Tibial nerve (tissue), 4 donors: ENCODE measurements at regions not wholly inside any gene's neighbourhood (a gene's known extent, or its start where the extent isn't known, plus 50 kb on each side); places are given as distances from the start of the nearest gene placed in this dataset.
"Not testable (repeated sequence)": the region's sequence is repeated elsewhere in the genome, so short reads cannot be mapped to it uniquely, and the experiment has no call there.

Experiments
- DNase-seq, 2 donors: peaks; one replicate each; pipeline ENCODE4 v3.0.0-alpha.2; 2019; ENCODE audit warnings: low spot score in 2 of 2
- H3K27ac ChIP-seq, 4 donors: fragments of 200-600 bp; sonication (generic) in 3 of 4; one replicate each; pipeline ENCODE4 v1.5.1; 2017 to 2019; ENCODE audit warnings: mild to moderate bottlenecking in 1 of 4
- H3K27me3 ChIP-seq, 2 donors: fragments of 200-600 bp; sonication (generic) in 1 of 2; one replicate each; pipeline versions ENCODE4 v1.5.1 to v1.6.0; 2017 to 2019
- H3K36me3 ChIP-seq, 3 donors: fragments of 200-600 bp; sonication (generic); one replicate each; pipeline ENCODE4 v1.5.1; 2018 to 2019
- H3K4me1 ChIP-seq, 4 donors: fragments of 200-600 bp; sonication (generic) in 3 of 4; one replicate each; pipeline ENCODE4 v1.5.1; 2017 to 2019
- H3K4me3 ChIP-seq, 4 donors: fragments of 200-600 bp; sonication (generic) in 3 of 4; one replicate each; pipeline ENCODE4 v1.5.1; 2017 to 2019; ENCODE audit warnings: mild to moderate bottlenecking in 1 of 4, moderate library complexity in 1 of 4
- H3K9me3 ChIP-seq, 4 donors: fragments of 200-600 bp; sonication (generic) in 3 of 4; one replicate each; pipeline ENCODE4 v1.5.1; 2017 to 2019
- EP300 ChIP-seq, 2 donors: sonication (generic); formaldehyde crosslinking; IDR thresholded peaks; one replicate each; pipeline ENCODE4 v1.6.1; 2017; ENCODE audit warnings: antibody characterized with exemption in 2 of 2, mild to moderate bottlenecking in 1 of 2
- POLR2A ChIP-seq, 2 donors: fragments of 450-650 bp; IDR thresholded peaks; one replicate each; pipeline ENCODE4 v1.6.1; 2017; ENCODE audit warnings: antibody characterized with exemption in 2 of 2, mild to moderate bottlenecking in 2 of 2, moderate library complexity in 2 of 2
- WGBS, 2 donors: methylation state at CpG; one replicate each; pipeline ENCODE4 v1.1.5; 2018; 5-methylcytosine and 5-hydroxymethylcytosine counted together
- TF ChIP-seq, protein P1 (sequence below), 5 experiments: fragments of 200-600 bp in 3 of 5; fragments of 450-650 bp in 2 of 5; sonication (generic) in 3 of 5; IDR thresholded peaks; one replicate each; pipeline ENCODE4 v1.5.1; 2016 to 2019; ENCODE audit warnings: antibody characterized with exemption in 5 of 5, mild to moderate bottlenecking in 3 of 5, moderate library complexity in 2 of 5

DNA sequence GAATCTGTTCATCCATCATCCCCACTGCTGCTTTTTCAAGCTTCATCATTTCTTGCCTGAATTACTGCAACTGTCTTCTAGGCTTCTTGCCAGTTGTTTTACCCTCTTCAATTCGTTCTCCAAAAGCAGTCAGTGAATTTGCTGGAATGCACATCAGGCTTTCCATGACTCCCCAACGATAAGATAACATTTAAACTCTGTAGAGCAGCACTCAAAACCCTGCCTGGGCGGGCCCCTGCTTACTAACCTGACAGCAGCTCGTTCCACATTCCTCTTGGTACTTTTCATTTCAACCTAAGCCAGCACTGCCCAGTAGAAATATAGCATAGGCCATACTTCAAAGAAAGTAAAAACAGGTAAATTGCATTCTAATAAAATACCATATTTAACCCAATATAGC is 342.9 kb downstream of the SUCLG1 start:
- Histone ChIP-seq H3K4me1 (no peaks in the 10 kb centered on the region), H3K36me3 (no peaks in the 10 kb centered on the region), H3K4me3 (no peak overlapping the region), H3K27me3 (no peaks in the 10 kb centered on the region), H3K9me3 (peaks cover 0 to 11% (median 0%) of the 10 kb centered on the region in 4 donors), H3K27ac (no peak overlapping the region)
- 54 to 70% methylated on average over 4 of the region's 4 CpGs for WGBS, 2 donors
- no peak for DNase-seq
- TF ChIP-seq POLR2A (IDR thresholded peaks at IDR 0.05), result no peak
- TF ChIP-seq EP300 (IDR thresholded peaks at IDR 0.05), result no peak
- TF ChIP-seq, protein P1, sequence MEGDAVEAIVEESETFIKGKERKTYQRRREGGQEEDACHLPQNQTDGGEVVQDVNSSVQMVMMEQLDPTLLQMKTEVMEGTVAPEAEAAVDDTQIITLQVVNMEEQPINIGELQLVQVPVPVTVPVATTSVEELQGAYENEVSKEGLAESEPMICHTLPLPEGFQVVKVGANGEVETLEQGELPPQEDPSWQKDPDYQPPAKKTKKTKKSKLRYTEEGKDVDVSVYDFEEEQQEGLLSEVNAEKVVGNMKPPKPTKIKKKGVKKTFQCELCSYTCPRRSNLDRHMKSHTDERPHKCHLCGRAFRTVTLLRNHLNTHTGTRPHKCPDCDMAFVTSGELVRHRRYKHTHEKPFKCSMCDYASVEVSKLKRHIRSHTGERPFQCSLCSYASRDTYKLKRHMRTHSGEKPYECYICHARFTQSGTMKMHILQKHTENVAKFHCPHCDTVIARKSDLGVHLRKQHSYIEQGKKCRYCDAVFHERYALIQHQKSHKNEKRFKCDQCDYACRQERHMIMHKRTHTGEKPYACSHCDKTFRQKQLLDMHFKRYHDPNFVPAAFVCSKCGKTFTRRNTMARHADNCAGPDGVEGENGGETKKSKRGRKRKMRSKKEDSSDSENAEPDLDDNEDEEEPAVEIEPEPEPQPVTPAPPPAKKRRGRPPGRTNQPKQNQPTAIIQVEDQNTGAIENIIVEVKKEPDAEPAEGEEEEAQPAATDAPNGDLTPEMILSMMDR (IDR thresholded peaks at IDR 0.05), result no peak

DNA sequence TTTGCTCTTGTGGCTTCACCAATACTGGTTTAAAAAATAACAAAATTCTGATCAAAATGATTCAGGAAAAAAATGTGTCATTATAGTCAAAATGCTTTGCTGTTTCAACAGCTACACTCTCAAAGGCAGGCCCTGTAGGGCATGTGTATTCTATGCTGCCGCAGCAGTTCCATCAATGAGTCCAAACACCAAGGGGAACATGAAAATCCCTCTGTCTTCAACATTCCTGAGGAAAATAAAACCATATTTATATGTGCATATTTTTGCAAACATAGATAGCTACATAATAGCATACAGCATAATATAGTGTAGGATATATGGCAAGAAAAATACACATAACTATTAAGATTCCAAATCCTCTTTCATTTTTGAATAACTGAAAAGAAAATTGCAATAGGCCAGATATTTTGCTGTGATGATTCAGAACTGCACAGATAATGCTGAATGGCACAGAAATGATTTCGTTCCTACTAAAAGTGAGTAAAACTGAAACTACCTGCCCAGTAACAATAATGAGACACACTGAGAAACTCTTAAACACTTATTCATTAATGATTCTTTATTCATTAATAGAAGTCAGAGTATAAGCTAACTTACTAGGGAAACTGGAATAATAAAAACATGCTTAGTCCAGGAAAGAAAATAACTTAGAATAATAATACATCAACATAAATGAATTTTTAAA is 343.8 kb downstream of the SUCLG1 start:
- 33 to 52% methylated on average over 2 of the region's 2 CpGs for whole genome bisulfite sequencing, 2 donors
- no peak for DNase-seq
- Histone ChIP-seq H3K27ac (no peak overlapping the region), H3K4me3 (no peak overlapping the region), H3K9me3 (peaks cover 0 to 11% (median 0%) of the 10 kb centered on the region in 4 donors), H3K27me3 (no peaks in the 10 kb centered on the region), H3K4me1 (no peaks in the 10 kb centered on the region), H3K36me3 (no peaks in the 10 kb centered on the region)
- TF ChIP-seq EP300 (IDR thresholded peaks at IDR 0.05) (no peak), POLR2A (IDR thresholded peaks at IDR 0.05) (no peak)
- TF ChIP-seq, protein P1 (IDR thresholded peaks at IDR 0.05), result no peak

DNA sequence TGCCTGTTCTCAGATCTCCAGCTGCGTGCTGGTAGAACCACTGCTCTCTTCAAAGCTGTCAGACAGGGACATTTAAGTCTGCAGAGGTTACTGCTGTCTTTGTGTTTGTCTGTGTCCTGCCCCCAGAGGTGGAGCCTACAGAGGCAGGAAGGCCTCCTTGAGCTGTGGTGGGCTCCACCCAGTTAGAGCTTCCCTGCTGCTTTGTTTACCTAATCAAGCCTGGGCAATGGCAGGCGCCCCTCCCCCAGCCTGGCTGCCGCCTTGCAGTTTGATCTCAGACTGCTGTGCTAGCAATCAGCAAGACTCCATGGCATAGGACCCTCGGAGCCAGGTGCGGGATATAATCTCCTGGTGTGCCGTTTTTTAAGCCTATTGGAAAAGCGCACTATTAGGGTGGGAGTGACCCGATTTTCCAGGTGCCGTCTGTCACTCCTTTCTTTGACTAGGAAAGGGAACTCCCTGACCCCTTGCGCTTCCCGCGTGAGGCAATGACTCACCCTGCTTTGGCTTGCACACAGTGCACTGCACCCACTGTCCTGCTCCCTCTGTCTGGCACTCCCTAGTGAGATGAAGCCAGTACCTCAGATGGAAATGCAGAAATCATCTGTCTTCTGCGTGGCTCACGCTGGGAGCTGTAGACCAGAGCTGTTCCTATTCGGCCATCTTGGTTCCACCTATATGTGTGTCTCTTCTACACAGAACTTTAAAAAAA is 355.1 kb downstream of the SUCLG1 start:
- H3K27ac ChIP-seq, DNase-seq, H3K36me3 ChIP-seq, H3K4me3 ChIP-seq, H3K27me3 ChIP-seq, H3K4me1 ChIP-seq: not testable (repeated sequence)
- 86 to 90% methylated on average over 15 of the region's 15 CpGs for WGBS, 2 donors
- H3K9me3 ChIP-seq, result peaks cover 0 to 13% (median 0%) of the 10 kb centered on the region in 4 donors

DNA sequence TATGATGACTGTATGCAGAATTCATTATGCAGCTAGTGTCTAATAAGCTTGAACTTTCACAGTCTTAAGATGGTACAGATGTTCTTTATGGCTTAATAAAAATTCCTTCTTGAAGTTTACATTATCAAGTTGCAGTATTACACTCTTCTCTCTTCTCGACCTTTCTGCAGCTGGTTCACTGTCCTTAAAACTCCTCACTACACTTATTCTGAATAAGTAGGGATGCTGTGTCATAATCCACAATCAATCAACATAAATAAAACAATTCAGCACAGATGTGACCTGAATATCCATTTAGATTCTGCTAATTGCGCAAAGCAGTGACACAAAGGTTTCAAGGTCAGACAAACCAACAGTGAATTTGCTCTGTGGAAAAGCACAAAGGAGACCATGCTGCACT is 356.8 kb downstream of the SUCLG1 start:
- no peaks in the 10 kb centered on the region for H3K27me3 ChIP-seq
- H3K4me3 ChIP-seq, result no peak overlapping the region
- DNase-seq, result no peak
- H3K4me1 ChIP-seq, result no peaks in the 10 kb centered on the region
- peaks cover 0 to 13% (median 0%) of the 10 kb centered on the region in 4 donors for H3K9me3 ChIP-seq
- TF ChIP-seq POLR2A (IDR thresholded peaks at IDR 0.05) (no peak), EP300 (IDR thresholded peaks at IDR 0.05) (no peak)
- TF ChIP-seq, protein P1 (IDR thresholded peaks at IDR 0.05), result no peak
- 60 to 68% methylated on average over 2 of the region's 2 CpGs for WGBS, 2 donors
- H3K27ac ChIP-seq, result no peak overlapping the region
- no peaks in the 10 kb centered on the region for H3K36me3 ChIP-seq

DNA sequence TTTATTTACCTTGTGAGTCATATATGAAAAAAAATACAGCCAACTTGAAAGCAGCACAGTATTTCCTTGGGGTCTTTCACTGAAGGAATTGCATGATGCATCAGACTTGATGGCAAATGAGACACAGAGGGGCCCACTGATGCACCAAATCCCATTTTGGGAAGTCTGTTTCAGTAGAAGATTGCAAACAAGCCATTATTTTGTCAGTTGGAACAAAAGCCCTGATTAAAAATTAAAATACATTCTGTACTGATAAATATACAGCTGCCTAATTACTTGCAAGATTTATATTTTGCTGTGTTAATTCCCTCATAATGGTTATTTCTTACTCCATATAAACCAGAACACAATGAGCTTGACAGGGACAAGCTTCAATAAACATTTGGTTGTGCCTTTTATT is 370.4 kb downstream of the SUCLG1 start:
- Histone ChIP-seq H3K27ac (no peak overlapping the region), H3K27me3 (no peaks in the 10 kb centered on the region), H3K4me1 (no peaks in the 10 kb centered on the region), H3K9me3 (peaks cover 0 to 6% (median 0%) of the 10 kb centered on the region in 4 donors), H3K36me3 (no peaks in the 10 kb centered on the region), H3K4me3 (no peak overlapping the region)
- TF ChIP-seq EP300 (IDR thresholded peaks at IDR 0.05), result no peak
- TF ChIP-seq, protein P1 (IDR thresholded peaks at IDR 0.05), result no peak
- DNase-seq, result no peak
